GM21619 (cell line): ENCODE measurements at regions not wholly inside any gene's neighbourhood (a gene's known extent, or its start where the extent isn't known, plus 50 kb on each side); places are given as distances from the start of the nearest gene placed in this dataset.
"Not testable (repeated sequence)": the region's sequence is repeated elsewhere in the genome, so short reads cannot be mapped to it uniquely, and the experiment has no call there.

ENCODE experiments used
- ATAC-seq: cut with Tn5 transposase; IDR thresholded peaks from one replicate; pipeline ENCODE4 v1.9.1; 2021; ENCODE audit not compliant: unreplicated experiment

GRCh38 chr7:69365651-69366192 lies 232.6 kb upstream of the AUTS2 start:
- no peak for ATAC-seq

GRCh38 chr7:69367780-69368179 lies 230.5 kb upstream of the AUTS2 start:
- no peak for ATAC-seq

- ATAC-seq = no peak
These were observed 224.9 kb upstream of the AUTS2 start for GRCh38 chr7:69373171-69374043.

- no peak for ATAC-seq
These were observed 224.2 kb upstream of the AUTS2 start for GRCh38 chr7:69374044-69374425.

- no peak for ATAC-seq
These were observed 221.1 kb upstream of the AUTS2 start for GRCh38 chr7:69377191-69377590.

- no peak for ATAC-seq
These were observed 209.7 kb upstream of the AUTS2 start for GRCh38 chr7:69388452-69389137.

GRCh38 chr7:69389216-69389615 lies 209.1 kb upstream of the AUTS2 start:
- ATAC-seq = no peak

GRCh38 chr7:69393912-69394311 lies 204.4 kb upstream of the AUTS2 start:
- ATAC-seq = not testable (repeated sequence)

GRCh38 chr7:69395061-69395714 lies 203.1 kb upstream of the AUTS2 start:
- no peak for ATAC-seq

GRCh38 chr7:69398986-69399385 lies 199.3 kb upstream of the AUTS2 start:
- ATAC-seq = no peak

GRCh38 chr7:69399401-69399800 lies 198.9 kb upstream of the AUTS2 start:
- ATAC-seq = no peak

- no peak for ATAC-seq
These were observed 195.6 kb upstream of the AUTS2 start for GRCh38 chr7:69402696-69403095.

GRCh38 chr7:69403169-69403568 lies 195.1 kb upstream of the AUTS2 start:
- no peak for ATAC-seq

GRCh38 chr7:69411018-69411417 lies 187.3 kb upstream of the AUTS2 start:
- ATAC-seq = no peak

GRCh38 chr7:69411466-69411865 lies 186.8 kb upstream of the AUTS2 start:
- ATAC-seq = no peak

GRCh38 chr7:69412331-69413146 lies 185.7 kb upstream of the AUTS2 start:
- no peak for ATAC-seq

- ATAC-seq = no peak
These were observed 183.7 kb upstream of the AUTS2 start for GRCh38 chr7:69414555-69414954.

GRCh38 chr7:69418869-69419670 lies 179.2 kb upstream of the AUTS2 start:
- no peak for ATAC-seq

- ATAC-seq = no peak
These were observed 178.3 kb upstream of the AUTS2 start for GRCh38 chr7:69419934-69420333.

GRCh38 chr7:69422574-69422985 lies 175.7 kb upstream of the AUTS2 start:
- ATAC-seq = no peak
